ACC112 (cell line): ENCODE measurements at regions not wholly inside any gene's neighbourhood (a gene's known extent, or its start where the extent isn't known, plus 50 kb on each side); places are given as distances from the start of the nearest gene placed in this dataset.
"Not testable (repeated sequence)": the region's sequence is repeated elsewhere in the genome, so short reads cannot be mapped to it uniquely, and the experiment has no call there.

Experiments used
- H2AFZ ChIP-seq: fragments of 200-600 bp; sonication (generic); one replicate; pipeline ENCODE4 v1.6.0; 2017; ENCODE audit warnings: antibody characterized with exemption, low read length; ENCODE audit not compliant: unreplicated experiment
- H3K27ac ChIP-seq: fragments of 200-600 bp; sonication (generic); 2 replicates; pipeline ENCODE4 v1.5.1; 2014; ENCODE audit warnings: low read depth, mild to moderate bottlenecking, antibody characterized with exemption, low read length, moderate library complexity
- H3K27me3 ChIP-seq: fragments of 200-600 bp; sonication (generic); 2 replicates; pipeline ENCODE4 v1.6.1; 2014; ENCODE audit warnings: mild to moderate bottlenecking, antibody characterized with exemption, low read length, moderate library complexity, mixed read lengths; ENCODE audit not compliant: insufficient read depth
- H3K36me3 ChIP-seq: fragments of 200-600 bp; sonication (generic); 2 replicates; pipeline ENCODE4 v1.6.1; 2016; ENCODE audit warnings: mild to moderate bottlenecking, antibody characterized with exemption, low read length, moderate library complexity, mixed read lengths; ENCODE audit not compliant: insufficient read depth
- H3K4me1 ChIP-seq: fragments of 200-600 bp; sonication (generic); one replicate; pipeline ENCODE4 v1.6.1; 2016; ENCODE audit warnings: low read length, mixed read lengths; ENCODE audit not compliant: insufficient read depth, unreplicated experiment, control insufficient read depth
- H3K4me3 ChIP-seq: fragments of 200-600 bp; sonication (generic); 2 replicates; pipeline ENCODE4 v1.5.1; 2014; ENCODE audit warnings: mild to moderate bottlenecking, low read depth, low read length
- H3K79me2 ChIP-seq: fragments of 200-600 bp; sonication (generic); one replicate; pipeline ENCODE4 v1.6.0; 2016; ENCODE audit warnings: low read length; ENCODE audit not compliant: control insufficient read depth, unreplicated experiment, insufficient read depth

GRCh38 chr3:84292128-84292527, 666.7 kb upstream of the CADM2 start:
- H3K36me3 ChIP-seq = no peaks in the 10 kb centered on the region
- no peaks in the 10 kb centered on the region for H3K27me3 ChIP-seq
- H3K27ac ChIP-seq = no peak overlapping the region
- no peaks in the 10 kb centered on the region for H3K4me1 ChIP-seq
- H3K4me3 ChIP-seq = no peak overlapping the region
- H2AFZ ChIP-seq = no peak overlapping the region
- H3K79me2 ChIP-seq = no peaks in the 10 kb centered on the region

- Histone ChIP-seq H3K27me3 (no peaks in the 10 kb centered on the region), H2AFZ (no peak overlapping the region), H3K4me1 (no peaks in the 10 kb centered on the region), H3K36me3 (no peaks in the 10 kb centered on the region), H3K27ac (no peak overlapping the region), H3K79me2 (no peaks in the 10 kb centered on the region), H3K4me3 (no peak overlapping the region)
Measured at GRCh38 chr3:84299329-84299728, 659.5 kb upstream of the CADM2 start.

- Histone ChIP-seq H3K36me3 (no peaks in the 10 kb centered on the region), H3K27me3 (no peaks in the 10 kb centered on the region), H3K79me2 (no peaks in the 10 kb centered on the region), H2AFZ (no peak overlapping the region), H3K4me1 (no peaks in the 10 kb centered on the region), H3K27ac (no peak overlapping the region), H3K4me3 (no peak overlapping the region)
Measured at GRCh38 chr3:84304214-84304613, 654.6 kb upstream of the CADM2 start.

- no peaks in the 10 kb centered on the region for H3K36me3 ChIP-seq
- H2AFZ ChIP-seq = no peak overlapping the region
- no peaks in the 10 kb centered on the region for H3K4me1 ChIP-seq
- H3K27ac ChIP-seq = no peak overlapping the region
- no peaks in the 10 kb centered on the region for H3K27me3 ChIP-seq
- no peaks in the 10 kb centered on the region for H3K79me2 ChIP-seq
- no peak overlapping the region for H3K4me3 ChIP-seq
Measured at GRCh38 chr3:84307339-84307738, 651.5 kb upstream of the CADM2 start.

GRCh38 chr3:84308379-84308778, 650.4 kb upstream of the CADM2 start:
- Histone ChIP-seq H3K4me3 (no peak overlapping the region), H3K36me3 (no peaks in the 10 kb centered on the region), H2AFZ (no peak overlapping the region), H3K27me3 (no peaks in the 10 kb centered on the region), H3K27ac (no peak overlapping the region), H3K79me2 (no peaks in the 10 kb centered on the region), H3K4me1 (no peaks in the 10 kb centered on the region)

GRCh38 chr3:84318273-84318809, 640.4 kb upstream of the CADM2 start:
- H3K27ac ChIP-seq = no peak overlapping the region
- no peak overlapping the region for H3K4me3 ChIP-seq
- no peaks in the 10 kb centered on the region for H3K36me3 ChIP-seq
- H2AFZ ChIP-seq = no peak overlapping the region
- H3K4me1 ChIP-seq = no peaks in the 10 kb centered on the region
- H3K27me3 ChIP-seq = no peaks in the 10 kb centered on the region
- H3K79me2 ChIP-seq = no peaks in the 10 kb centered on the region

- H3K4me3 ChIP-seq, H3K27ac ChIP-seq, H3K36me3 ChIP-seq, H3K4me1 ChIP-seq, H2AFZ ChIP-seq, H3K27me3 ChIP-seq, H3K79me2 ChIP-seq: not testable (repeated sequence)
Measured at GRCh38 chr3:84365563-84366278, 593.1 kb upstream of the CADM2 start.
